OCI-LY1 (cell line): ENCODE measurements at regions not wholly inside any gene's neighbourhood (a gene's known extent, or its start where the extent isn't known, plus 50 kb on each side); places are given as distances from the start of the nearest gene placed in this dataset.

Experiments used
- H2AFZ ChIP-seq: fragments of 200-600 bp; sonication (generic), shearing (Covaris generic); 2 replicates; pipeline ENCODE4 v1.6.0; 2014; ENCODE audit warnings: antibody characterized with exemption, mild to moderate bottlenecking, low read length
- H3F3A ChIP-seq: fragments of 200-600 bp; sonication (generic), shearing (Covaris generic); 2 replicates; pipeline ENCODE4 v1.6.0; 2014; ENCODE audit warnings: mild to moderate bottlenecking, antibody characterized with exemption, low read length, moderate library complexity; ENCODE audit not compliant: insufficient read depth
- H3K27ac ChIP-seq: fragments of 200-600 bp; sonication (generic); 2 replicates; pipeline ENCODE4 v1.5.1; 2014; ENCODE audit warnings: low read length, mixed run types, mild to moderate bottlenecking, low read depth; ENCODE audit not compliant: poor library complexity, severe bottlenecking
- H3K27me3 ChIP-seq: fragments of 200-600 bp; sonication (generic); 2 replicates; pipeline ENCODE4 v1.6.0; 2014; ENCODE audit warnings: antibody characterized with exemption, mild to moderate bottlenecking, low read length, moderate library complexity; ENCODE audit not compliant: insufficient read depth
- H3K36me3 ChIP-seq: fragments of 200-600 bp; sonication (generic); 2 replicates; pipeline ENCODE4 v1.6.1; 2014; ENCODE audit warnings: mild to moderate bottlenecking, antibody characterized with exemption, low read length, moderate library complexity, mixed read lengths; ENCODE audit not compliant: insufficient read depth
- H3K4me1 ChIP-seq: fragments of 200-600 bp; sonication (generic); 2 replicates; pipeline ENCODE4 v1.5.1; 2014; ENCODE audit warnings: mild to moderate bottlenecking, low read length, moderate library complexity; ENCODE audit not compliant: insufficient read depth, severe bottlenecking
- H3K4me2 ChIP-seq: fragments of 200-600 bp; sonication (generic), shearing (Covaris generic); 2 replicates; pipeline ENCODE4 v1.6.1; 2014; ENCODE audit warnings: low read length
- H3K4me3 ChIP-seq: fragments of 200-600 bp; sonication (generic); 2 replicates; pipeline ENCODE4 v1.5.1; 2014; ENCODE audit warnings: low read length, low read depth, mild to moderate bottlenecking, mixed read lengths; ENCODE audit not compliant: poor library complexity, severe bottlenecking
- H3K79me2 ChIP-seq: fragments of 200-600 bp; shearing (Covaris generic); 2 replicates; pipeline ENCODE4 v1.6.1; 2016; ENCODE audit warnings: mixed run types, low read length, mixed read lengths; ENCODE audit not compliant: insufficient read depth
- H3K9ac ChIP-seq: fragments of 200-600 bp; sonication (generic), shearing (Covaris generic); 2 replicates; pipeline ENCODE4 v1.6.1; 2014; ENCODE audit warnings: mild to moderate bottlenecking, low read length, mixed read lengths
- H3K9me2 ChIP-seq: fragments of 200-600 bp; sonication (generic), shearing (Covaris generic); 2 replicates; pipeline ENCODE4 v1.6.1; 2014; ENCODE audit warnings: low read depth, mild to moderate bottlenecking, low read length, mixed read lengths
- H3K9me3 ChIP-seq: fragments of 200-600 bp; shearing (Covaris generic); 2 replicates; pipeline ENCODE4 v1.6.1; 2014; ENCODE audit warnings: low read length, mixed read lengths
- H4K20me1 ChIP-seq: fragments of 200-600 bp; sonication (generic), shearing (Covaris generic); 2 replicates; pipeline ENCODE4 v1.6.0; 2016; ENCODE audit warnings: mild to moderate bottlenecking, low read length; ENCODE audit not compliant: insufficient read depth
- CTCF ChIP-seq: fragments of 200-600 bp; sonication (generic), shearing (Covaris generic); IDR thresholded peaks from 2 replicates; pipeline ENCODE4 v1.5.1; 2017; ENCODE audit warnings: mild to moderate bottlenecking, antibody characterized with exemption, low read length, moderate library complexity, mixed read lengths
- EZH2 ChIP-seq: fragments of 200-600 bp; sonication (generic), shearing (Covaris generic); IDR thresholded peaks from 2 replicates; pipeline ENCODE4 v1.8.0; 2017; ENCODE audit warnings: borderline replicate concordance, mixed run types, mild to moderate bottlenecking, antibody characterized with exemption, low read length, moderate library complexity, mixed read lengths

GRCh38 chr15:66620341-66620740 is 54.5 kb upstream of the LCTL start:
- no peaks in the 10 kb centered on the region for H3K9me3 ChIP-seq
- H3F3A ChIP-seq: no peaks in the 10 kb centered on the region
- no peak for TF ChIP-seq CTCF
- TF ChIP-seq EZH2: no peak
- no peak overlapping the region for H3K9ac ChIP-seq
- H3K36me3 ChIP-seq: no peaks in the 10 kb centered on the region
- H4K20me1 ChIP-seq: no peaks in the 10 kb centered on the region
- no peak overlapping the region for H3K4me2 ChIP-seq
- H3K27ac ChIP-seq: no peak overlapping the region
- no peak overlapping the region for H3K4me3 ChIP-seq
- no peaks in the 10 kb centered on the region for H3K27me3 ChIP-seq
- no peak overlapping the region for H2AFZ ChIP-seq
- no peaks in the 10 kb centered on the region for H3K9me2 ChIP-seq
- H3K4me1 ChIP-seq: peaks cover 9% of the 10 kb centered on the region
- H3K79me2 ChIP-seq: no peaks in the 10 kb centered on the region

DNA sequence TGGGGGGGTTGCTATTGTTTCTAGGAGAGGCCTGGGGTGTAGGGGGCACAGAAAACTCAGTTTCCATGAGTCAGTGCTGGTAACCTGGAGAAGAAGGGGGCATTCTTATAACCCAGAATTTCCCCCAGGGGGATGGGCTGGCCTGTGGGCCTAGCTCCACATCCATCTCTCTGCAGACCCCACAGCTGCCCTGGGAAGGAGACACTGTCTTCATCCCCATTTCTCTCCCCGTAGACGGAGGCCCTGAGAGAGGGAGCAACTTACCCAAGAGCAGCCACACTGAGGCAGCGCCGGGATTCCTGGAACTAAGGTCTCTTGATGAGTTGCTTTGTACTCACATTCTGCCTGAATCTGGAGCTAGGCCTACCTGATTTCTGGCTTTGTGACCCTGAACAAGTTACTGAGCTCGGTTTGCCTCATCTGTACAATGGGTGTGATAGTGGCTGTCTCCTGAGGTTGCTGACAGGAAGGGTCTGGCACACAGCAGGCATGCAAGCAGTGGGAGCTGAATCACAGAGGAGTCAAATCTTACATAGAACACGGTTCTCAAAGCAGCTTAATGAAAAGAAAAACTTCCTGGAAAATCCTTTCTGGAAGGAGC is 55.0 kb upstream of the LCTL start:
- no peaks in the 10 kb centered on the region for H3F3A ChIP-seq
- H3K79me2 ChIP-seq: no peaks in the 10 kb centered on the region
- no peak for TF ChIP-seq CTCF
- no peak overlapping the region for H3K4me3 ChIP-seq
- no peak overlapping the region for H2AFZ ChIP-seq
- peaks cover 9% of the 10 kb centered on the region for H3K4me1 ChIP-seq
- no peak overlapping the region for H3K4me2 ChIP-seq
- H3K36me3 ChIP-seq: no peaks in the 10 kb centered on the region
- H4K20me1 ChIP-seq: no peaks in the 10 kb centered on the region
- H3K9ac ChIP-seq: no peak overlapping the region
- no peaks in the 10 kb centered on the region for H3K27me3 ChIP-seq
- no peaks in the 10 kb centered on the region for H3K9me2 ChIP-seq
- no peak overlapping the region for H3K27ac ChIP-seq
- no peaks in the 10 kb centered on the region for H3K9me3 ChIP-seq

- no peaks in the 10 kb centered on the region for H3K79me2 ChIP-seq
- no peak overlapping the region for H3K27ac ChIP-seq
- H4K20me1 ChIP-seq: no peaks in the 10 kb centered on the region
- H3K36me3 ChIP-seq: no peaks in the 10 kb centered on the region
- no peaks in the 10 kb centered on the region for H3K9me2 ChIP-seq
- H3K27me3 ChIP-seq: no peaks in the 10 kb centered on the region
- H2AFZ ChIP-seq: no peak overlapping the region
- no peaks in the 10 kb centered on the region for H3K9me3 ChIP-seq
- H3K4me2 ChIP-seq: no peak overlapping the region
- H3K4me3 ChIP-seq: no peak overlapping the region
- peaks cover 9% of the 10 kb centered on the region for H3K4me1 ChIP-seq
- no peak overlapping the region for H3K9ac ChIP-seq
- TF ChIP-seq EZH2 (no peak), CTCF (no peak)
- no peaks in the 10 kb centered on the region for H3F3A ChIP-seq
These were observed 56.0 kb upstream of the LCTL start for GRCh38 chr15:66621491-66622467.
